ENCODE measurements at regions not wholly inside any gene's neighbourhood (a gene's known extent, or its start where the extent isn't known, plus 50 kb on each side); places are given as distances from the start of the nearest gene placed in this dataset.

- Histone ChIP-seq H3K36me3 (ENCODE audit: insufficient read depth, low read length) (no peaks in the 10 kb centered on the region), H3K9ac (ENCODE audit: low read length) (no peak overlapping the region), H3K27me3 (ENCODE audit: insufficient read depth, low read depth, low read length) (no peaks in the 10 kb centered on the region), H3K9me2 (ENCODE audit: insufficient read depth, low read length) (no peaks in the 10 kb centered on the region), H3K4me2 (ENCODE audit: low read length) (no peak overlapping the region), H2AFZ (ENCODE audit: low read depth, low read length) (no peak overlapping the region), H3K4me3 (ENCODE audit: low read length) (no peak overlapping the region), H3F3A (ENCODE audit: insufficient read depth, low read length, poor library complexity, severe bottlenecking) (no peaks in the 10 kb centered on the region), H3K79me2 (replicated peaks; ENCODE audit: insufficient read depth, low read length) (no peaks in the 10 kb centered on the region), H4K20me1 (ENCODE audit: insufficient read depth) (no peaks in the 10 kb centered on the region), H3K9me3 (ENCODE audit: low read length) (no peaks in the 10 kb centered on the region), H3K27ac (ENCODE audit: low read length) (no peak overlapping the region)
- TF ChIP-seq CTCF (IDR thresholded peaks at IDR 0.05; ENCODE audit: poor library complexity, severe bottlenecking) (no peak), MXI1 (conservative IDR thresholded peaks at IDR 0.05; ENCODE audit: poor library complexity, severe bottlenecking) (no peak), SMC3 (conservative IDR thresholded peaks at IDR 0.05; ENCODE audit: poor library complexity) (no peak), REST (IDR thresholded peaks at IDR 0.05; ENCODE audit: borderline replicate concordance) (no peak), EZH2 (IDR thresholded peaks at IDR 0.05; ENCODE audit: borderline replicate concordance, insufficient read depth, low read length, poor library complexity, severe bottlenecking) (no peak), POLR2AphosphoS5 (IDR thresholded peaks at IDR 0.05) (no peak), RAD21 (conservative IDR thresholded peaks at IDR 0.05) (no peak), EP300 (conservative IDR thresholded peaks at IDR 0.05; ENCODE audit: poor library complexity, severe bottlenecking) (no peak), TAF1 (IDR thresholded peaks at IDR 0.05; ENCODE audit: low read depth) (no peak)
Measured at GRCh38 chr11:87555101-87555500, 517.4 kb downstream of the TMEM135 start.

- no peak overlapping the region for H3K4me3 ChIP-seq (ENCODE audit: low read length)
- TF ChIP-seq CTCF (IDR thresholded peaks at IDR 0.05; ENCODE audit: poor library complexity, severe bottlenecking) (no peak), SMC3 (conservative IDR thresholded peaks at IDR 0.05; ENCODE audit: poor library complexity) (no peak), MXI1 (conservative IDR thresholded peaks at IDR 0.05; ENCODE audit: poor library complexity, severe bottlenecking) (no peak), RAD21 (conservative IDR thresholded peaks at IDR 0.05) (no peak), EZH2 (IDR thresholded peaks at IDR 0.05; ENCODE audit: borderline replicate concordance, insufficient read depth, low read length, poor library complexity, severe bottlenecking) (no peak), TAF1 (IDR thresholded peaks at IDR 0.05; ENCODE audit: low read depth) (no peak), POLR2AphosphoS5 (IDR thresholded peaks at IDR 0.05) (no peak), EP300 (conservative IDR thresholded peaks at IDR 0.05; ENCODE audit: poor library complexity, severe bottlenecking) (no peak), REST (IDR thresholded peaks at IDR 0.05; ENCODE audit: borderline replicate concordance) (no peak)
- no peaks in the 10 kb centered on the region for H3F3A ChIP-seq (ENCODE audit: insufficient read depth, low read length, poor library complexity, severe bottlenecking)
- H3K4me2 ChIP-seq (ENCODE audit: low read length), result no peak overlapping the region
- H2AFZ ChIP-seq (ENCODE audit: low read depth, low read length), result no peak overlapping the region
- no peak overlapping the region for H3K27ac ChIP-seq (ENCODE audit: low read length)
- H3K9me2 ChIP-seq (ENCODE audit: insufficient read depth, low read length), result no peaks in the 10 kb centered on the region
- no peaks in the 10 kb centered on the region for H3K79me2 ChIP-seq (replicated peaks; ENCODE audit: insufficient read depth, low read length)
- H3K36me3 ChIP-seq (ENCODE audit: insufficient read depth, low read length), result no peaks in the 10 kb centered on the region
- no peaks in the 10 kb centered on the region for H3K27me3 ChIP-seq (ENCODE audit: insufficient read depth, low read depth, low read length)
- H4K20me1 ChIP-seq (ENCODE audit: insufficient read depth), result no peaks in the 10 kb centered on the region
- H3K9ac ChIP-seq (ENCODE audit: low read length), result no peak overlapping the region
- H3K9me3 ChIP-seq (ENCODE audit: low read length), result no peaks in the 10 kb centered on the region
Measured at GRCh38 chr11:87548797-87549196, 511.1 kb downstream of the TMEM135 start.

Measured in neural cell (in vitro differentiated cells).